NCI-H2196 (cell line): ENCODE measurements at regions not wholly inside any gene's neighbourhood (a gene's known extent, or its start where the extent isn't known, plus 50 kb on each side); places are given as distances from the start of the nearest gene placed in this dataset.
"Not testable (repeated sequence)": the region's sequence is repeated elsewhere in the genome, so short reads cannot be mapped to it uniquely, and the experiment has no call there.

Experiments used
- DNase-seq: peaks from one replicate; lab custom pipeline; 2025; ENCODE audit not compliant: unreplicated experiment; lab: John Stamatoyannopoulos, UW

DNA sequence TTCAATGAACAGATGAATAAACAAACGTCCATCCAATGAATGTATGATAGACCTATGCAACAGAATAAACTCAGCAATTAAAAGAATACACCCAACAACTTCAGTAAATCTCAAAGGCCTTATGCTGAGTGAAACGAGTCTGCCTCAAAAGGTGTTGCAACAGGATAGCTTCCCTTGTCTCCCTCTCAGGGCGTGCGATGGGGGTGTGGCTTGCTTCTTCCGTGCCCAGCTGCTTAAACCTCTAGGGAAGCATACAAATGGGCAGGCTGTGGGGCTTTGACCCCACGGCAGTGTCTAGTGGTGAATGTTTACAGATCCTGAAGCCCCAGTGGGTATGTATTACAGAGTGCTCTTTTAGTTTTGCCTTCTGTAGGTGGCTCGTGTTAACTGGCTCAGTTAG, 87.0 kb upstream of the CCL21 start:
- DNase-seq = no peak

DNA sequence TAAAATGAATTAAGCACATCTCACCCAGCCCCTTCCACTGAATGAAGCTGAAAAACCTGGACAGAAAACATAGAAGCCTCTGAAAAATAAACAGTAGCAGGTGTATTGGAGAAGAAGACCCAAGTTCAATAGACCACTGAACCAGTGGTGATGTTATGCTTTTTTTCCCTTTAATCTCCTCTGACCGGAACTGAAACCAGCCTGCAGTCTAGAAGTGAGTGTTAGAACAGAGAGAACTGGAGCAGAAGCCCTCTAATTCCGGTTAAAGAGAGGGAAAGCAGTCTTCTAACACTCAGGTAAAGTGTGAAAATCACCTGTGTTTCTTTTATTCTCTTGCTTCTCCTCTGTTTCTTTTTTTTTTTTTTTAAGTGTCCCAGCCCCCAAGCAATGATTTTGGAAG, 83.5 kb upstream of the CCL21 start:
- no peak for DNase-seq

DNA sequence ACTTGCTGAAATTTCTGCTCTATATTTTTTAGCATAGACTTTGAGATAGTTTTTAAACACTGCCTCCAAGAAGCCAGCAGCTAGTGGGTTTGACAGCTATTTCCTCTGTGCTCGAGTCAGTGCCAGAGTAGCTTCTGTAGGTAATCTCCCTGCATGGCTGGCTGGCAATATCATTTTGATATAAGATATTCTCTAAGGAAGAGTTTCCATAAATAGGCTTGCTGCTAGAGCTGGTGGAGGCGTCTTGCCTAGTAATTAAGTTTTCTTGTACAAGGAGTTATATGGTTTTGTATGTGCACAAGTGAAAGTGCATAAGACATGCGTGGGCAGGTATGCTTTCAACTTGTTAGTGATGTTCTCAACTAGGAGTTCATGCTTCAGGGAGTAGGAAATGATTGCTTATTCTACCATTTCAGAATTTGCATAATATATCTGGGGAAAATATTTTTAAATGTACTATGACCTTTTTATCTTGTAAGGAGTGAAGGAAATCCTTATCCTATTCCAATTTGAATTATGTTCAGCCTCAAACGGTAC, 74.1 kb upstream of the CCL21 start:
- no peak for DNase-seq

DNA sequence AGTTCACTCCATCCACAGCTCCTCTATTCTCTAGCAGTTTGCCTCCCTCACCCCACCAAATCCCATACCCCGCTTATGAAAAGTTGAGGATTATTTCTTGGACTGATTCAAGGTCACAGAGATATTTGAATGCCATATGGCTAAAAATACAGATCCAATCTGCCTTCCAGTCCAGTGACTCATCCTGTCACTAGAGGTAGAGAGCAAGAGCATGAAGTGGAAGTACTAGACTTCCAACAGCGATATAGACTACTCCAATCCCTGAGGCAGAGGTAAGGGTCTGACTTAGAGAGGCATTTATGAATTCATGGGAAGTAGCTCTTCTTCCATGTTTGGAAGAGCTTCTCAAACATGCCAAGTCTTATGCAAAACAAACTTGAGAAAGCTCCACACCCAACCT, 72.4 kb upstream of the CCL21 start:
- no peak for DNase-seq

DNA sequence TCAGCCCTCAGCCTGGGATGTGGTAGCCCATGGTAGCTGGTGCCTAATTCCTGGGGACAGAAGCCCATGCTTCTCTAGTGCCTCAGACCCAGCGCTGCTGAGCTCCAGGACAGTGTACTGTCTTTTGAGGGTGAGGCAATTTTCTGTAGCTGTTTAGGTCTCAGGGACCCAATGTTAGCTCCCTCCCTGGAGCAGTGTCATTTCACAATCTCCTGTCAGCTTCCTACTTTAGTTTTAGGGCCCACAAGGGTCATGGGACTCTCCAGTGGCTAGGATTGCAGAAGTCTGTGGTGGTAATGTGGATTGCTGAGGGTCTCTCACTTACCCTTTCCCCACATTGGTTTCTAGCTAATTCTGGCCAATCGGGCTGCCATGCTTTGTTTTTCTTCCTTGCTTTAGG, 67.7 kb upstream of the CCL21 start:
- DNase-seq = no peak

DNA sequence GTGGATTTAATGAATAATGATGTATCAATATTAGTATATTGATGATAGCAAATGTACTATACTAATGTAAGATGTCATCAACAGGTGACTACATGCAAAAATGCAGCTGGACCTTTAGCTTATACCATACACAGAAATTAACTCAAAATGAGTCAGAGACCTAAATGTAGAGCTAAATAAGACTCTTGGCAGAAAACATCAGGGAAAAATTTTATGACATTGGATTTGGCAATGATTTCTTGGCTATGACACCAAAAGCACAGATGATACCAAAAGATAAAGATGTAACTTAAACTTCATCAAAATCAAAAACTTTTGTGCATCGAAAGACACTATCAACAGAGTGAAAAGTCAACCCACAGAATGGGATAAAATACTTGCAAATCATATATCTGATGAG, 64.0 kb upstream of the CCL21 start:
- no peak for DNase-seq

DNA sequence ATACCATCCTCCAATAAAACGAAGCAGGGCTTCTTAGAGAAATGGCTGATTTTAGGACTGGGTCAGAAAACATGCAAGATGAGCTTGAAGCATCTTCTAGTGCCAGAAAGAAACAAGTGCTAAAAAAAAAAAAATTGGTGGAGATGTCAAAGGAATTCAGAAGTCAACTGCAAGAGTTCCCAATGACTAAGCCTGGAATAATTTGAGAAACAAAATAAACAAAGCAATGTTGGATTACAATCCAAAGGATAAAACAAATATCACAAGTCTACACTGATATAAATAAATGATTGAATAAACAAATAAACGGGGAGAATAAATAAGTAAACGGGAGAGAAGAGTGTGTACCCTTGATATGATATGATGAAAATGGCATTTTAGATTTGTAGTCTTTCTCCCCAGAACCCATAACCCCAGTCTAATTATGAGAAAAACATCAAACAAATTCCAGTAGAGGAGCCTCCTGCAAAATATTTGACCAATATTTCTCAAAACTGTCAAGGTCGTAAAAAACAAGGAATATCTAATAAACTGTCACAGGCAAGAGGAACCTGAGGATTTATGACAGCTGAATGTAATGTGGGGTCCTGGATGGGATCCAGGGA, 63.5 kb upstream of the CCL21 start:
- no peak for DNase-seq

DNA sequence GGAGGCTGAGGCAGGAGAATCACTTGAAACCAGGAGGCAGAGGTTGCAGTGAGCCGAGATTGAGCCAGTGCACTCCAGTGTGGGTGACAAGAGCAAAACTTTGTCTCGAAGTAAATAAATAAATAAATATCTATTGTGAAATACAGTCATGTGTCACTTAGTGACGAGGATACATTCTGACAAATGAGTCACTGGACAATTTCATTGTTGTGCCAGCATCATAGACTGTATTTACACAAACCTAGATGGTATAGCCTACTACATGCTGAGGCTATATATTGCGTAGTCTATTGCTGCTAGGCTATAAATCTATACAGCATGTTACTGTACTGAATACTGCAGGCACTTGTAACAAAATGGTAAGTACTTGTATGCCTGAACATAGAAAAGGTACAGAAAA, 61.1 kb upstream of the CCL21 start:
- DNase-seq = no peak

DNA sequence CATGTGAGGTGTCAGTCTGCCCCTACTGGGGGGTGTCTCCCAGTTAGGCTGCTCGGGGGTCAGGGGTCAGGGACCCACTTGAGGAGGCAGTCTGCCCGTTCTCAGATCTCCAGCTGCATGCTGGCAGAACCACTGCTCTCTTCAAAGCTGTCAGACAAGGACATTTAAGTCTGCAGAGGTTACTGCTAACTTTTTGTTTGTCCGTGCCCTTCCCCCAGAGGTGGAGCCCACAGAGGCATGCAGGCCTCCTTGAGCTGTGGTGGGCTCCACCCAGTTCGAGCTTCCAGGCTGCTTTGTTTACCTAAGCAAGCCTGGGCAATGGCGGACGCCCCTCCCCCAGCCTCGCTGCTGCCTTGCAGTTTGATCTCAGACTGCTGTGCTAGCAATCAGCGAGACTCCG, 57.2 kb upstream of the CCL21 start:
- DNase-seq = not testable (repeated sequence)

DNA sequence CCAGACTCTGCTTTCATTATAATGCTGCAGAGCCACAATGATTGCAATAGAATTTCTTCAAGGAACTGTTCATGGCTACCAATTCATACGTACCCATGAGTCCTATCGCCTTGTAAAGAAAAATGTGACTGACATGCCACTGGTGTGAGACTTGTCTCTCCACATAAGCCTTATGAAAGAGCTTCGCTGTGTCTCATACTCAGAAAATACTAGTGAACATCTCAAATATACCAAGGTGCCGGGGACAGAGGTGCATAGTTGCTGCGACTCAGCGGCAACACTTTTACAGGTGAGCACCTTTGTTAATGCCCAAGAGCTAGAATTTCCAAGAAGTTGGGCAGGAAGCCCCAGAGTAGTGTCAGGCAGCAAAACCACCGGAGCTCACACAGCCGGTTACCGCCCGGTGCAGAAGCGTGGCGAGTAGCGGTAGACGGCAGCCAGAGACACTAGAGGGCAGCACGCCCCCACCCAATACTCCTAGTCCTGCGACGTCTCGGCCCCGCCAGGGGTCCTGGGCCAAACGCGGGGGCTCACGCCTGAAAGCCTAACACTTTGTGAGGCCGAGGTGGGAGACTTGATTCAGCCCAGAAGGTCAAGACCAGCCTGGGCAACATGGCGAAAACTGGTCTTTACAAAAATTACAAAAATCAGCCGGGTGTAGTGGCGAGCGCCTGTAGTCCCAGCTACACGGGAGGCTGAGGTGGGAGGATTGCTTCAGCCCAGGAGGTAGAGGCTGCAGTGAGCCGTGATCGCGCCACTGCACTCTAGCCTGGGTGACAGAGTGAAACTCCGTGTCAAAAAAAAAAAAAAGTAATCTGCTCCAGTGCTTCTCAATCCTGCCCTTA, 50.5 kb upstream of the CCL21 start:
- DNase-seq = not testable (repeated sequence)
